B cell (primary cell): ENCODE measurements at regions not wholly inside any gene's neighbourhood (a gene's known extent, or its start where the extent isn't known, plus 50 kb on each side); places are given as distances from the start of the nearest gene placed in this dataset.

ENCODE experiments used
- EZH2 ChIP-seq: IDR thresholded peaks from 2 replicates; pipeline ENCODE4 v1.6.1; 2012; ENCODE audit warnings: borderline replicate concordance, low read depth, mild to moderate bottlenecking, moderate library complexity, low read length; ENCODE audit not compliant: insufficient read depth, poor library complexity, severe bottlenecking
- TF ChIP-seq, protein P1 (sequence below): fragments of 200-600 bp; IDR thresholded peaks from one replicate; pipeline ENCODE4 v1.8.0; 2022; ENCODE audit warnings: antibody characterized with exemption, mild to moderate bottlenecking

DNA sequence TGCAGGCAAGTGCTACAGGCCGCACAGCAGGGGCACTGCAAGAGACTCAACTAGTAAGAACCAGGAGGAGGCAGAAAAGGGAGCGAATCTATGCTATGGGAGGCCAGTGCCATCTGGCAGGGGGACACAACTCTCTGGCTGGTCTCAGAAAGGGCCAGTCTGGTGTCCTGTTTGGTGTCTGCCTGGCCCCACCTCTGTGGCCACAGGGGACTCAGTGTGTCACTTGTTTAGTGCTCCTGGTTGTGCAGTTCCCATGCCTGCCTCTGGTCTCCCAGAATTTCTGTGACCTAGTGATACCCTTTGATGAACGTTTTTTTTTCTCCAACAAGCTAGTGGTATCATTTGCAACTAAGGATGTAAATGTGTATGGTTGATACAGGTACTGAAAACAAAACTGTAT is 59.2 kb upstream of the JCAD start:
- TF ChIP-seq, protein P1, sequence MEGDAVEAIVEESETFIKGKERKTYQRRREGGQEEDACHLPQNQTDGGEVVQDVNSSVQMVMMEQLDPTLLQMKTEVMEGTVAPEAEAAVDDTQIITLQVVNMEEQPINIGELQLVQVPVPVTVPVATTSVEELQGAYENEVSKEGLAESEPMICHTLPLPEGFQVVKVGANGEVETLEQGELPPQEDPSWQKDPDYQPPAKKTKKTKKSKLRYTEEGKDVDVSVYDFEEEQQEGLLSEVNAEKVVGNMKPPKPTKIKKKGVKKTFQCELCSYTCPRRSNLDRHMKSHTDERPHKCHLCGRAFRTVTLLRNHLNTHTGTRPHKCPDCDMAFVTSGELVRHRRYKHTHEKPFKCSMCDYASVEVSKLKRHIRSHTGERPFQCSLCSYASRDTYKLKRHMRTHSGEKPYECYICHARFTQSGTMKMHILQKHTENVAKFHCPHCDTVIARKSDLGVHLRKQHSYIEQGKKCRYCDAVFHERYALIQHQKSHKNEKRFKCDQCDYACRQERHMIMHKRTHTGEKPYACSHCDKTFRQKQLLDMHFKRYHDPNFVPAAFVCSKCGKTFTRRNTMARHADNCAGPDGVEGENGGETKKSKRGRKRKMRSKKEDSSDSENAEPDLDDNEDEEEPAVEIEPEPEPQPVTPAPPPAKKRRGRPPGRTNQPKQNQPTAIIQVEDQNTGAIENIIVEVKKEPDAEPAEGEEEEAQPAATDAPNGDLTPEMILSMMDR, result no peak
- TF ChIP-seq EZH2, result no peak
